Activated CD4-positive, alpha-beta T cell treated with anti-CD3 and anti-CD28 coated beads, Interleukin-2, amount 10 ng/mL, durations not matched to agents 24 days and 14 days (primary cell): ENCODE measurements at regions not wholly inside any gene's neighbourhood (a gene's known extent, or its start where the extent isn't known, plus 50 kb on each side); places are given as distances from the start of the nearest gene placed in this dataset.
"Not testable (repeated sequence)": the region's sequence is repeated elsewhere in the genome, so short reads cannot be mapped to it uniquely, and the experiment has no call there.

Experiments used
- DNase-seq: peaks from one replicate; pipeline ENCODE4 v3.0.0; 2022
- H3K27ac Mint-ChIP-seq: one replicate; pipeline ENCODE4 v1.8.0; 2022; ENCODE audit warnings: mild to moderate bottlenecking, mixed read lengths
- H3K27me3 Mint-ChIP-seq: one replicate; pipeline ENCODE4 v1.8.0; 2022; ENCODE audit warnings: mixed read lengths
- H3K36me3 Mint-ChIP-seq: one replicate; pipeline ENCODE4 v1.8.0; 2022; ENCODE audit warnings: low read depth, mild to moderate bottlenecking, mixed read lengths
- H3K4me1 Mint-ChIP-seq: one replicate; pipeline ENCODE4 v1.8.0; 2021; ENCODE audit warnings: mixed read lengths
- H3K4me3 Mint-ChIP-seq: one replicate; pipeline ENCODE4 v1.8.0; 2022; ENCODE audit warnings: mild to moderate bottlenecking, moderate library complexity, mixed read lengths
- H3K9me3 Mint-ChIP-seq: one replicate; pipeline ENCODE4 v1.8.0; 2021; ENCODE audit warnings: mixed read lengths
- intact Hi-C: fragments of 100-400 bp; cut with micrococcal nuclease; formaldehyde crosslinking; loops from one replicate; pipeline ENCODE4 v1.15.1; 2023

DNA sequence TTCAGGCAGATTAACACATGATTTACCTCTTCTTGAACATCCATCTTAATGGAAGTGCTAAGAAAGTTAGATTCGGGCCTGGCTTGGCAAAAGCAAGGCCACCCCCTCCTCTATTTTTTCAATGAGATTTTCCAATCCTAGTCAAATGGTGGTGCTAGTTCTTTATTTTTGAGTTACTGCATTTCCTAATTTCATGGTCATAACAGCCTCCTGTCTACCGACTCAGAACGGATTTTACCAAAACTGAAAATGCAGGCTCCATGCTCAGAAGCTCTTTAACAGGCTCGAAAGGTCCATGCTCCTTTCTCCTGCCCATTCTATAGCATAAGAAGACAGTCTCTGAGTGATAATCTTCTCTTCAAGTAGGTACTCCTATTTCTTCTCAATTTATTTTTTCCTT is 117.2 kb upstream of the ESR1 start:
- Mint-ChIP-seq H3K27me3 (peaks cover 19% of the 10 kb centered on the region), H3K4me1 (peaks cover 18% of the 10 kb centered on the region), H3K4me3 (peak overlapping the region; percentile 76), H3K9me3 (peaks cover 4% of the 10 kb centered on the region), H3K27ac (peak overlapping the region; percentile 73), H3K36me3 (peaks cover 2% of the 10 kb centered on the region)
- intact Hi-C loops: loop anchor here (1.0 to 5.0 kb wide), 4 partner anchors 67 to 434 kb away; no protein-coding TSS in a partner anchor
- DNase-seq: peak; percentile 70

GRCh38 chr6:151690768-151691562 is 116.5 kb upstream of the ESR1 start:
- Mint-ChIP-seq H3K4me3 (peak overlapping the region; percentile 76), H3K27ac (peak overlapping the region; percentile 73), H3K9me3 (peaks cover 4% of the 10 kb centered on the region), H3K4me1 (peaks cover 18% of the 10 kb centered on the region), H3K36me3 (peaks cover 2% of the 10 kb centered on the region), H3K27me3 (peaks cover 17% of the 10 kb centered on the region)
- peak; percentile 79 for DNase-seq
- intact Hi-C loops: loop anchor here (1.0 to 5.0 kb wide), 6 partner anchors 11 to 434 kb away; no protein-coding TSS in a partner anchor

GRCh38 chr6:151692216-151692615 is 115.3 kb upstream of the ESR1 start:
- peak overlapping the region; percentile 5 for H3K27ac Mint-ChIP-seq
- H3K4me1 Mint-ChIP-seq: peaks cover 18% of the 10 kb centered on the region
- peaks cover 2% of the 10 kb centered on the region for H3K36me3 Mint-ChIP-seq
- intact Hi-C loops: loop anchor here (5.0 kb wide), 1 partner anchor 270 kb away; no protein-coding TSS in a partner anchor
- peaks cover 21% of the 10 kb centered on the region for H3K27me3 Mint-ChIP-seq
- peak overlapping the region; percentile 30 for H3K4me3 Mint-ChIP-seq
- DNase-seq: no peak
- H3K9me3 Mint-ChIP-seq: peaks cover 4% of the 10 kb centered on the region

- no peak overlapping the region for H3K27ac Mint-ChIP-seq
- intact Hi-C loops: loop anchor here (5.0 kb wide), 1 partner anchor 269 kb away; no protein-coding TSS in a partner anchor
- H3K4me3 Mint-ChIP-seq: no peak overlapping the region
- H3K36me3 Mint-ChIP-seq: peaks cover 2% of the 10 kb centered on the region
- peaks cover 19% of the 10 kb centered on the region for H3K27me3 Mint-ChIP-seq
- no peak for DNase-seq
- peaks cover 18% of the 10 kb centered on the region for H3K4me1 Mint-ChIP-seq
- peaks cover 6% of the 10 kb centered on the region for H3K9me3 Mint-ChIP-seq
Observed at GRCh38 chr6:151693366-151693765, 114.1 kb upstream of the ESR1 start.

DNA sequence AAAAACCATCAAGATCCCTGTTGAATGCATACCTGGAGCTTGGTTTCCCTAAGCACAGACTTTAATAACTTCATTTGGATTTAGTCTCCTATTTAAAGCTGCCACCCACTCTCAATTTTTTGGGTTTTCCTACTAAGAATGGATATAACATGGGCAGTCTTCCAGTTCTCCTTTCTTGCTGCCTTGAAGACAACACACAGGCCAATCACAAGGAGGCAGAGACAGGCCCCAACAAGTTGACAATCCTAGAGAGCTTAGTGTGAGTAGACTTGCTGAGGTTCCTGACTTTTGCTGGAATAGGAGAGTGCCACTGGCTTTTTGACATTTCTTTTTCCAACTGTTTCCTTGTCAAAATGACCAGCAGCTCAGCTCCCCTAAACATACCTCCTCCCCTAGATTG is 112.3 kb upstream of the ESR1 start:
- Mint-ChIP-seq H3K4me3 (no peak overlapping the region), H3K27ac (no peak overlapping the region), H3K4me1 (peaks cover 16% of the 10 kb centered on the region), H3K27me3 (peaks cover 29% of the 10 kb centered on the region), H3K9me3 (peaks cover 12% of the 10 kb centered on the region), H3K36me3 (peaks cover 4% of the 10 kb centered on the region)
- intact Hi-C loops: no loop called here
- DNase-seq: no peak

DNA sequence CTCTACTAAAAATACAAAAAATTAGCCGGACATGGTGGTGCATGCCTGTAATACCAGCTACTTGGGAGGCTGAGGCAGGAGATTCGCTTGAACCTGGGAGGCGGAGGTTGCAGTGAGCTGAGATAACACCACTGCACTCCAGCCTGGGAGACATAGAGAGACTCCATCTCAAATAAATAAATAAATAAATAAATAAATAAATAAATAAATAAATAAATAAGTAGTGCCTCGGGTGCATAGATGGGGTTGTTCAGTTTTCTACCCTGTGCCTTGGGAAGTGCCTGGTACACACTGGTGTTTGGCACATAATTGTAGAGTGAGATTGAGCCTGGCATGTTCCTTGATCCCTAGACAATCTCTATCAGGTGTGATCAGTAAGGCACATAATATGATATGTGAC is 111.2 kb upstream of the ESR1 start:
- H3K4me1 Mint-ChIP-seq, H3K4me3 Mint-ChIP-seq, DNase-seq, H3K36me3 Mint-ChIP-seq, H3K27ac Mint-ChIP-seq, intact Hi-C loops: not testable (repeated sequence)
- Mint-ChIP-seq H3K27me3 (peaks cover 29% of the 10 kb centered on the region), H3K9me3 (peaks cover 12% of the 10 kb centered on the region)

DNA sequence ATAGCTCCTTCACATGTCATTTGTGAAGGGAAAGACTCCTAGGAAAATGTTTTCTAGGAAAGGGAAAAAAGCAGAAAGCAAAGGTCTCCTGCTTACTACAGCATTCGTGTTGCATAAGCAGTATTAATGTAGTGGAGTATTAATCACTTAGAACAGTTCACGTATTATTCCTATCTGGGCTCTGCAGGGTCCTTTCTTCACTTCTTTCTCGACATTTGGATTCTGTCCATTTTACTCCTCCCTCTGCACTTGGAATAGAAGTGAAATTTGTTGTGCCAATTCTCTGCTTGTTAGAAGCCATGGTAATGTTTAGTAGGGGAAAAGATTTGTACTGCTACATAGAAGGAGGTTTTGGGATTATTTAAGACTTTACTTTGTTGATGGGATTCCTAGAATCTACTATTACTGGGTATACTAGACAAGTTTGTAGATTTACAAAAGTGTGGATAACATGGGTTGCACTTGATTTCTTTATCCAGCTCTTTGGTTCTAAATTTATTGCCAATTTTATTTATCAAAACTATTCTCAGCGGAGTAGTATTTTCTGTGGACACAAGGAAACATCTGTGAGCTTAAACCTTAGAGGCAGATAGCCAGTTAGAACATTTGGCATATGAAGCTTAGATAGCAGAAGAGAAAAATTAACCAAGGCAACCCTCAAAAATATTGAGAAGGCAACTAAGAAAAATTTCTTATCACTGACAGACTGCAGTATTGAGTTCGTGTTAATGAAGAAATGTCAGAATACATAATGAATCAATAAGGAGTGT is 108.4 kb upstream of the ESR1 start:
- Mint-ChIP-seq H3K27me3 (peaks cover 22% of the 10 kb centered on the region), H3K9me3 (peaks cover 8% of the 10 kb centered on the region), H3K27ac (no peak overlapping the region), H3K4me3 (no peak overlapping the region), H3K4me1 (peaks cover 19% of the 10 kb centered on the region), H3K36me3 (peaks cover 9% of the 10 kb centered on the region)
- no peak for DNase-seq
- intact Hi-C loops: no loop called here

DNA sequence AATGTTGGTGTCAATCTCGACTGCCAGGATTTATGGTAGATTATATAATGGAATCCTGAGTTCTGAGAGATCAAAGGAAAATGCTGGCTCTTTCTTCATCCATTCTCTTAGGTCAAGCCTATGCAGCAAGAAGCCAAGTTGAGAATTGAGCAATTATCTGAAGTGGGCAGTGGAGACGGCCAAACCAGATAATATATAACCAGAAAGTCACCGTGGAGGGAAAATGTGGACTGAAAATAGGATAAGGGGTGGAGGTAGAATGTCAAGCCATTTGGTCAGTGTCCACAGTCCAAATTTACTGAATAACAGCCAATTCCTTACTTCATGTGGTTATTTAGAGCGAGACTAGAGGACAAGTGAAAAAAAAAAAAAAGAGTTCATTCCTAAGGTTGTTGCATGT is 107.8 kb upstream of the ESR1 start:
- DNase-seq: no peak
- H3K4me3 Mint-ChIP-seq: no peak overlapping the region
- peaks cover 8% of the 10 kb centered on the region for H3K9me3 Mint-ChIP-seq
- peaks cover 9% of the 10 kb centered on the region for H3K36me3 Mint-ChIP-seq
- H3K4me1 Mint-ChIP-seq: peaks cover 22% of the 10 kb centered on the region
- intact Hi-C loops: loop anchor here (5.0 to 10.0 kb wide), 2 partner anchors 205 to 488 kb away; partner anchors contain the start of gene CCDC170
- no peak overlapping the region for H3K27ac Mint-ChIP-seq
- H3K27me3 Mint-ChIP-seq: peaks cover 22% of the 10 kb centered on the region

DNA sequence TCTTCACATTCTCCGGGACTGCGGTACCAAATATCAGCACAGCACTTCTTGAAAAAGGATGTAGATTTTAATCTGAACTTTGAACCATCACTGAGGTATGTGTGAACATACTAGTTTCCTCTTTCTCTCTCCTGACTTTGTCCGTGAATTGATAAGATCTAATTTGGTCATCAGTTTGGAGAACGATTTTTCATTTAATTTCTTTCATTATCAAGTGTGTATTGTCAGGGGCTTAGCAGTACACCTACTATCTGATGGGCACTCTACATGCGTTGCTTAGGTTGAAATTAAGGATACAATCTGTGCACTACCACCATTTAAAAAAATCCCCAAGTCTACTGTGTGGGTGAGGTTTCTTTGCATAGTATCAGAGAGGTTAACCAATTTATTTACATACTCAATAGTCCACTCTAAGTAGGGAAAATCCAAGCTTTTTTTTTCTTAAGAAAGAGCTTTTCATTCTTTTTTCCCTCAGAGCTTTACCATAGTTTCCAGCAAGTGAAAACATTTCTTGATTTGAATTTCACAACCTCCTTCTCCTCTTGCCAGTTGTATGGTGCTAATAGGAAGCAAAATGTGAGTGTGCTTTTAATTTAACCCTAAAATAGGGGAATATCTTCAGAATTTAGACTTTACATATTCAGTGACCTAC is 105.4 kb upstream of the ESR1 start:
- intact Hi-C loops: loop anchor here (1.0 to 10.0 kb wide), 4 partner anchors 11 to 485 kb away; partner anchors contain the start of gene CCDC170

DNA sequence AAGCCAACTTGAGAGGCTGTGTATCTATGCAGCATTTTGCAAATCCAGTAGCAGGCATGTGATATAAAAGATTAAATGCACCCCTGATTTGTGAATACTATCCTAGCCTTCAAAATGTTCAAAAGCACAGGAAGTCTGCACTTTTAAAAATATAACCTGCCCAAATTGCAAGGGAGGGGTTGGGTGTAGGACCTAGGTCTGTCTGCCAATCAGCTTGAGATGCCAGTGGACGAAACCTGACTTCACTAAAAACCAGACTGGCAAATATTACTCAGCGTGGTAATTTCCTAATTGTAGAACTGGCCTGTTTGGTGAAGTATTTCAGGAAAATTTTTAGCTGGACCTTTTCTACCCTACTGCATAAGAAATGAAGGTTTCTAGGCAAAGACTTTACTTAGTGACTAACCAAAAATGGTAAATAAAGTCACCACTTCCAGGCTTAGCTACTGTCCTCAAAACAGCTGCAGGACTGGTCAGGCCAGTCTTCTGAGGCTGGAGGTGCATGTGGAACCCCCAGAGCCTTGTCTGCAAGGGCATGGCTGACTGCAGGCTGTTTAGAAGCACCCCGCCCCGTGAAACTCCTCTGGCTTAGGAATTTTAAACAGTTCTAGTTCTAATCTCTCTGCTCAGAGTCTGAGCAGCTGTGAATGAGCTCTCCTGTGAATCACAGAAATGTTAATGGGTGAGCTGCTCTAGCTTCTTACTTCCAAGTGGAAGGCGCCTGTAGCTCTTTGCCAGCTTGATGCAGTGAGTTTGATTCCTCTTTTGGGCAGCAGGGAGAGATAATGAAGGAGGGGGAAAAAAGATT is 104.4 kb upstream of the ESR1 start:
- Mint-ChIP-seq H3K27ac (peak overlapping the region; percentile 72), H3K9me3 (peaks cover 8% of the 10 kb centered on the region), H3K4me1 (peaks cover 27% of the 10 kb centered on the region), H3K36me3 (peaks cover 9% of the 10 kb centered on the region), H3K27me3 (peaks cover 24% of the 10 kb centered on the region), H3K4me3 (no peak overlapping the region)
- intact Hi-C loops: loop anchor here (1.0 to 10.0 kb wide), 4 partner anchors 12 to 484 kb away; partner anchors contain the start of gene CCDC170
- no peak for DNase-seq

More for the DNA sequence above, 105.4 kb upstream of the ESR1 start:
- peaks cover 23% of the 10 kb centered on the region for H3K27me3 Mint-ChIP-seq
- H3K4me1 Mint-ChIP-seq: peaks cover 27% of the 10 kb centered on the region
- H3K4me3 Mint-ChIP-seq: peak overlapping the region; percentile 50
- peak overlapping the region; percentile 65 for H3K27ac Mint-ChIP-seq
- no peak for DNase-seq
- H3K36me3 Mint-ChIP-seq: peaks cover 9% of the 10 kb centered on the region
- peaks cover 8% of the 10 kb centered on the region for H3K9me3 Mint-ChIP-seq

DNA sequence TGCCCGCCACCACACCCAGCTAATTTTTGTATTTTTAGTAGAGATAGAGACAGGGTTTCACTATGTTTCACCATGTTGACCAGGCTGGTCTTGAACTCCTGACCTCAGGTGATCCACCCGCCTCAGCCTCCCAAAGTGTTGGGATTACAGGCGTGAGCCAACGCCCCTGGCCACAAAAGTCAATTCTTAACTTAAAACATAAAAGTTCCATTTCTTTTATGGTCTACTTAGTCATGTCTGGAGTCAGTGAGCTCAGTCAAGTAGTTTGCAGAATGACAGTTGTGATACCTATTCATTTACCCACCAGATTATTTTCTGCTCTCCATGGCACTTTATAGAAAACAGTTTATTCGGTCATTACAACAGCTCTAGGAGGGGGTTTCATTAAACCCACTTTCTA is 103.1 kb upstream of the ESR1 start:
- Mint-ChIP-seq H3K4me1 (peaks cover 31% of the 10 kb centered on the region), H3K36me3 (peaks cover 7% of the 10 kb centered on the region), H3K27ac (peak overlapping the region; percentile 55), H3K9me3 (no peaks in the 10 kb centered on the region), H3K27me3 (peaks cover 17% of the 10 kb centered on the region), H3K4me3 (no peak overlapping the region)
- intact Hi-C loops: loop anchor here (1.0 to 10.0 kb wide), 4 partner anchors 53 to 483 kb away; partner anchors contain the start of gene CCDC170
- DNase-seq: no peak

DNA sequence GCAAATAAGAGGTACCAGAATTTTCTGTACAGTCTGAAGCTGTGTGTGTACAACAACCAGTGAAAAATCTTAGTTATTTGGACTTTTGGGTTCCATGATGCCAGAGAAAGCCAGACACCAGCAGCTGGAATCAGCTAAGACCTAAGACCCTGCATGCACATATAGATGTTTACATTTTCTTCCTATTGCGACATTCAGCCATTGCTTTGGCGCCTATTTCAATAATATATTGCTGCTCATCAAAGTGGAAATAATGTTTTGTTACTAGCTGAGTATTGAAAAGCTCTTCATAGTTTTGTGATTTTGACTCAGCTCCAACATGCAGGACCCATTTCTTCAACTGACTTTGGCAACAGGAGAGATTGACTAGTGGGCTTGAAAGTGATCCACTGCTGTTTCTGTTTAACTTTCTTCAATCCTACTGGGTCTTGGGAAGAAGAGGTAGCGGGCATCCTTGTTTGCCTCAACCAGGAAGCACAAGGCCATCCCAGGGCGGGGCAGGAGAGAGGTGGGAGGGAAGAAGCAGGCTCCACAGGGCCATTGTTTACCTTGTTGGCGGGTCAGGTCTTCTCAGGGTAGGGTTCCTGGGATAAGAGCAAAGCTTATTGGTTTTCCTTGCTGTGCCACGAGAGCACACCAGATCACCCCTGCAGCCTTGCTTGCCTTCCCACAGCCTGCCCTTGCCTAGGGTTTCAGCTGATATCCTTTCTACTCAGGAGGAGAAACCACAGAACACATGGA is 101.3 kb upstream of the ESR1 start:
- Mint-ChIP-seq H3K27me3 (peaks cover 15% of the 10 kb centered on the region), H3K27ac (no peak overlapping the region), H3K4me1 (peaks cover 30% of the 10 kb centered on the region), H3K4me3 (no peak overlapping the region), H3K9me3 (no peaks in the 10 kb centered on the region), H3K36me3 (peaks cover 7% of the 10 kb centered on the region)
- intact Hi-C loops: loop anchor here (10.0 kb wide), 1 partner anchor 211 kb away; the partner anchor contains the start of gene CCDC170
- DNase-seq: no peak
